NCI-H2171 treated with DMSO at 0.1 percent for 48 hours (cell line): ENCODE measurements at regions not wholly inside any gene's neighbourhood (a gene's known extent, or its start where the extent isn't known, plus 50 kb on each side); places are given as distances from the start of the nearest gene placed in this dataset.

Source experiments
- DNase-seq: peaks from one replicate; lab custom pipeline; 2025; lab: John Stamatoyannopoulos, UW

GRCh38 chr7:53965716-53966115, 576.5 kb upstream of the VSTM2A start:
- DNase-seq, result no peak

GRCh38 chr7:53983480-53983879, 558.7 kb upstream of the VSTM2A start:
- no peak for DNase-seq

- DNase-seq, result no peak
Observed at GRCh38 chr7:53984776-53985175, 557.4 kb upstream of the VSTM2A start.

- no peak for DNase-seq
Observed at GRCh38 chr7:53988376-53988775, 553.8 kb upstream of the VSTM2A start.

- no peak for DNase-seq
Observed at GRCh38 chr7:53993224-53993623, 549.0 kb upstream of the VSTM2A start.

- DNase-seq, result no peak
Observed at GRCh38 chr7:53996876-53997275, 545.3 kb upstream of the VSTM2A start.

- no peak for DNase-seq
Observed at GRCh38 chr7:54014765-54015164, 527.4 kb upstream of the VSTM2A start.

- DNase-seq, result no peak
Observed at GRCh38 chr7:54015251-54015650, 526.9 kb upstream of the VSTM2A start.

GRCh38 chr7:54037873-54038272, 504.3 kb upstream of the VSTM2A start:
- DNase-seq, result no peak

- DNase-seq, result no peak
Observed at GRCh38 chr7:54060643-54061042, 481.5 kb upstream of the VSTM2A start.

GRCh38 chr7:54066643-54067042, 475.5 kb upstream of the VSTM2A start:
- no peak for DNase-seq

- DNase-seq, result no peak
Observed at GRCh38 chr7:54069843-54070242, 472.3 kb upstream of the VSTM2A start.

- DNase-seq, result no peak
Observed at GRCh38 chr7:54072710-54073109, 469.5 kb upstream of the VSTM2A start.

GRCh38 chr7:54076616-54077015, 465.6 kb upstream of the VSTM2A start:
- DNase-seq, result no peak

GRCh38 chr7:54080525-54080924, 461.6 kb upstream of the VSTM2A start:
- DNase-seq, result no peak

GRCh38 chr7:54080971-54081370, 461.2 kb upstream of the VSTM2A start:
- DNase-seq, result no peak

- no peak for DNase-seq
Observed at GRCh38 chr7:54084340-54084739, 457.8 kb upstream of the VSTM2A start.

GRCh38 chr7:54090652-54091213, 451.4 kb upstream of the VSTM2A start:
- no peak for DNase-seq

GRCh38 chr7:54091322-54091721, 450.9 kb upstream of the VSTM2A start:
- DNase-seq, result no peak

GRCh38 chr7:54097886-54098285, 444.3 kb upstream of the VSTM2A start:
- no peak for DNase-seq

- DNase-seq, result no peak
Observed at GRCh38 chr7:54109501-54109900, 432.7 kb upstream of the VSTM2A start.

- DNase-seq, result no peak
Observed at GRCh38 chr7:54111814-54112511, 430.2 kb upstream of the VSTM2A start.

GRCh38 chr7:54112567-54112966, 429.6 kb upstream of the VSTM2A start:
- no peak for DNase-seq
